CD4-positive, alpha-beta T cell treated with Interleukin-6 for 4 hours (primary cell): ENCODE measurements at regions not wholly inside any gene's neighbourhood (a gene's known extent, or its start where the extent isn't known, plus 50 kb on each side); places are given as distances from the start of the nearest gene placed in this dataset.

Experiments used
- DNase-seq: peaks from one replicate; pipeline ENCODE4 v3.0.0-alpha.2; 2020; ENCODE audit warnings: mixed read lengths

DNA sequence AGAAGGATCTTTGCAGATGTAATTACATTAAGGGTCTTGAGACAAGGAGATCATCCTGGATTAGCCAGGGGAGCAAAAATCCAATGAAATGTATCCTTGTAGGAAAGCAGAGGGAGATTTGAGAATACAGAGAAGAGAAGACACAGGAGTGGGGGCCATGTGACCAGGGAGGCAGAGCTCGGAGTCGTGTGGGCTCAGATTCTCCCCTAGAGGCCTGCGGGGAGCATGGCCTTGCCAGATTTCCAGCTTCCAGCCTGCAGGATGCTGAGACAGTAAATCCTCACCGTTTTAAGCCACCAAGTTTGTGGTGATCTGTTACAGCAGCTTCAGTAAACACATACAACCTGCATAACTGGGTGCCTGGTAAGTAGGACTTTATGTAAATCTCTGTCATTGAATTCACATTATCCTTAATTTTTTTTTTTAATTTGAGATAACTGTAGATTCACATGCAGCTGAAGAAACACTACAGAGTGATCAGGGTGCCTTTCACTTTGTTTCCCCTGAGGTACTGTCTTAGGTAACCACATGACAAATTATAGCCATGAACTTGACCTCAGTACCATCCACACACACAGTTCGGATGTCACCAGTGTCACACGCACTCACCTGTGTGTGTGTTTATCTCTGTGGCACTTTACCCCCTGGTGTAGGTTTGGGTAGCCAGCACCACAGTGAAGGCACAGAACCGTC lies 138.4 kb upstream of the HDAC4 start:
- DNase-seq = no peak

- DNase-seq = no peak
Measured at GRCh38 chr2:239538357-239539052, 137.7 kb upstream of the HDAC4 start.

GRCh38 chr2:239537633-239538356 lies 137.0 kb upstream of the HDAC4 start:
- no peak for DNase-seq

GRCh38 chr2:239536186-239536585 lies 135.4 kb upstream of the HDAC4 start:
- DNase-seq = no peak

DNA sequence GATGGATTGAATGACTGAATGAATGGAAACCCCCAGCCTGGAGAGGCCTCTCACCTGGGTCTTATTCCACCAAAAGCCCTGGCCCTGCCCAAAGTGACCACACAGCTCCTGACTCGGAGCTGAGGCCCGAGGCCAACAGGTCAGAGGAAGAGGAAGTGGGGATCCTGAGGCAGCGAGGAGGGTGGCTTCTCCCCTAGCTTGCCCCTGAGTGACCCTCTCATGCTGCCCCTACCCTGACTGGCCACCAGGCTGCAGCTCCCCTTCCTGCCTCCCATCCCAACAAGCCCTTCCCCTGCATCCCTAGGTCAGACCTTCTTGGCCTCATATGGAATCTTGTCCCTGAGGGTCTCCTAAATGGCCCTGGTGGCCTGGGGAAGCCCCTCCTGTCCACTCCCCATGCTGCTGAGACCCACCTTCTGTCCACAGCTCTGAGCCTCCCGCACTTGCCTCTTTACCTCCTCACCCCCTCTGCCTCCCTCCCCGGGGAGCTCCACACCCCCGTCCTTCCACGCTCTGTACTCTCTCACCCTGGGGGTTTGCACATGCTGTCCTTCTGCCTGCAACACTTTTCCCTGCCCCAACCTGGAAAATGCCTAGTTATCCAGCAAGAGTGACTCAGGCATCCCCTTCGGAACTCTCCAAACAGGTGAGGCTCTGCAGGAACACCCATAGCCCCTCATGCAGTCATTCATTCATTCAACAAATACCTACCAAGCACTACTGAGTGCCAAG lies 134.8 kb upstream of the HDAC4 start:
- DNase-seq = no peak

DNA sequence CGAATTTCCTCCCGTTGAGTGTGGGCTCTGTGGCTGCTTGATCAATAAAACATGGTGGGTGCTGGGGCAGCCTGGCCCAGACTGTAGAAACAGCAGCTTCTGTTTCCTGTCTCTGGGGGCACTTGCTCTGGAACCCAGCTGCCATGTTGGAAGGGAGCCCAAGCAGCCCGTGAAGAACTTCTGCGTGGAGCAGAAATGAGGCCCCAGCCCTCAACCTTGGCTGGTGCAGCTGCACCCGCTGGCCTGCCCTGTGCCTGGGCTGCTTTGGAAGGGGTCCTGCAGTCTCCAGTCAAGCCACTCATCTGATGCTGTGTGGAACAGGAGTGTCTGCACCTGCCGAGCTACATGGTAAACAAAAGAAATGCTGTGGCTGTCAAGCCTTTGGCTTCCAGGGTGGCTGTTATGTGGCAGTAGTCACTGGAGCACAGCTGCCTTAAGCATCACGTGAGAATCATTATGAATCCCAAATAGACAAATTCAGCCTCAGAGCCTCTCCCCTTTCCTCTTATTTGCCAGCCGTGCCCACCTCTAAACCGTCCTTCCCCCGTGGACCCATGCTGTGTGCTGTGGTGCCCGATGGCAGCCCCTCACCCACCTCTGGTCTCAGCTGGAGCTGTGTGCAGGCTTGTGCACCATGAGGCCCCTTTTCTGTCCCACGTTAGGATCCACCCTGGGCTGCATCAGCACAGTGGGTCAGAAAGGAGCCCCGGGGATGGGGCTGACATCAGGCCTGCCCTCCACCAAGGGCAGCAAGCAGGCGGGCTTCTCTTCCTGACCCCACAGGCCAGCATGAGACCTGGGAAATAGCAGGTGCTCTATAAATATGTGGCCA lies 134.0 kb upstream of the HDAC4 start:
- DNase-seq = no peak

GRCh38 chr2:239533569-239534316 lies 132.9 kb upstream of the HDAC4 start:
- no peak for DNase-seq

- no peak for DNase-seq
Measured at GRCh38 chr2:239532859-239533258, 132.0 kb upstream of the HDAC4 start.

DNA sequence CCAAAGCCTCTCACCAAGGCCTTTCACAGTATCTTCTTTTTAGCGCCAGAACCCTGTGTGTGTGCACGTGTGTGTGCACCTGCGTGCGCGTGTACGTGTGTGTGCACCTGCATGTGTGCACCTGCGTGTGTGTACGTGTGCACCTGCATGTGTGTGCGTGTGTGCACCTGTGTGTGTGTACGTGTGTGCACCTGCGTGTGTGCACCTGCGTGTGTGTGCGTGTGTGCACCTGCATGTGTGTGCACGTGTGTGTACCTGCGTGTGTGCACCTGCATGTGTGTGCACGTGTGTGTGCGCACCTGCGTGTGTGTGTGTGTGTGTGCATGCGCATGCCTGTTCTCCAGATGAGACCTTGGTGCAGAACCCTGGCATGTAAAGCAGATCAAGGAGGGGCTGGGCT lies 131.4 kb upstream of the HDAC4 start:
- DNase-seq = no peak

DNA sequence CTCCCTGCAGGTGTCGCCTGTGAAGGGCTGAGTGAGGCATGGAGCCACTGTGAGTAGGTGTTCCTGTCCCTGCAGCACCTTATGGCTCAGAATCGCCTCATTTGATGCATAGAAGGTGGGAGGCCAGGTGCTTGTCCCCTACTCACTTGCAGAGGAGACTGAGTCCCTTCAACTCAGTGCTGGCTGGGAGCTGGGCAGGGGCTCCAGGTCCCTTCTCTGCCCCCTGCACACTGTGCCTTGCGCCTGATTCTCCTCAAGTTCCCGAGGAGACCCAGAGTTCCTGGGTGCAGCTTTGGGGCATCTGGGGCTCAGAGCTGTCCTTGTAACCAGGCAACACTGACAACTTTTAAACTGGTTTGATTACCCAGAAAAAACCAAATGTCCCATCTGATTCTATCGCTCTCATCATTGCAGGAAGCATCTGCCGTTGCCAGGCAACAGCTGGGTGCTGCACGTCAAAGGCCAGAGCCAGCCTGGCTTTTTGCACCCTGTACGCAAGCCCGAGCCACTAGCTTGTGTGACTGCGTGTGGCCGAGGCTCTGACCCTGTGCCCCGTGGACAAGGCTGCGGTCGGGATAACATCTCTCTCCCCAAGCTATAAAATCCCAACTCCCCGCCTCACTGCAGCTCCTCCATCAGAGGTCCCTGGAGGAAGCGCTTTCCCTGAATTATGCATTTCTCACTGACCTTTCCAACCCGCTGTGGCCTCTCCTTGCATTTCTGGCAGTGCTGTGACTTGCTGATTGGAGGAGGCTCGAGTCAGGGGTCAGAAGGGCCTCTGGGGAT lies 130.8 kb upstream of the HDAC4 start:
- no peak for DNase-seq

GRCh38 chr2:239530749-239531316 lies 130.0 kb upstream of the HDAC4 start:
- DNase-seq = no peak

- no peak for DNase-seq
Measured at GRCh38 chr2:239529313-239530015, 128.6 kb upstream of the HDAC4 start.

DNA sequence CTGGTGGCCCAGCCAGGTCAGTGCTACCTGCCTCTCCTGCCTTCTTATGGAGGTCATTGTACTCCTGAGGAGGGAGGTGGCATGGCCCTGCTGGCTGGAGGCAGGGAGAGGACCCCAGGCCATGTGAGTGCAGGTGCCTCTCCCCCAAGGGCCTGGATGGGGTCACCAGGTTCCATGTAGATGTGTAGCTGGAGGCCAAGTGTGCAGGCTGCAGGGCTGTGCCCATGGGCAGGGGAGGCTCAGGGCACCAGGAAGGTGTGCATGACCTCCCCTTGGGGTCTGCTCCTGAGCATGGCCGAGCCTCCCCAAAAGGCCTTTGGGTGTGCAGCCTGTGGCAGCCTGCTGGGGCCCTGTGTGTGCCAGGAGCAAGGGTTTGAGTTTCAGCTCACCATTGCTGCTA lies 128.1 kb upstream of the HDAC4 start:
- no peak for DNase-seq

GRCh38 chr2:239528146-239528545 lies 127.3 kb upstream of the HDAC4 start:
- DNase-seq = no peak

DNA sequence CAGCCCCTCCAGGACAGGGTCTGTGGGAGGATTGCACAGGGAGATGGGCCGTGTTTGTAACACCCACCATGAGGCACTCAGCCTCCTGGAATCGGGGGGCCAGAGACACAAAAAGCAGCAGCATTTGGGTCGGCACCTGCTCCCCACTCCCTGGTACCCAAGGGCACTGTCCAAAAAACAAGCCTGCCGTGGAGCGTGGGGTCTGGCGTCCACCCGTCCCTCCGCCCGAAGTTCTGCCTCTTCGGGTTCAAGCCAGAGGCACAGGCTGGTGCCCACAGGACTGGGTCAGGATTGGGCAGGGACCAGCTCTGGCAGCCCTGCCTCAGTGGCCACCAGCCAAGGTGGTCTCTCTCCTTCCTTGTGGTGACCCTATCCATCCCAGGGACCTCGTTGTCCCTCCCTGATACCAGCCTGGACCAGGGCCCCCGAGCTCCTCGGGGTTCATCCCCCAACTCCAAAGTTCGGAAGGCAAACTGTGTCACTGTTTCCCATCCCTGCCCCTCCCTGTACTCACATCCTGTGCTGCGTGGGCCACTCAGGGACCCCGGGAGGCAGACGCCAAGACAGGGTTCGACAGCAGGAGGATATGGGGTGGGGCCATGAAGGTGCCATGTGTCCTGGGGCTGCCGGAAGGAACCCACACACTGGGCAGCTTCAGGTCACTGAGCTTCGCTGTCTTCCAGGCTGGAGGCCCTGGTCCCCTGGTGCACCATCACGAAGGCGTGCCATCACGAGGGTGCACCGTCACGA lies 126.0 kb upstream of the HDAC4 start:
- no peak for DNase-seq

- DNase-seq = no peak
Measured at GRCh38 chr2:239526038-239526437, 125.2 kb upstream of the HDAC4 start.

DNA sequence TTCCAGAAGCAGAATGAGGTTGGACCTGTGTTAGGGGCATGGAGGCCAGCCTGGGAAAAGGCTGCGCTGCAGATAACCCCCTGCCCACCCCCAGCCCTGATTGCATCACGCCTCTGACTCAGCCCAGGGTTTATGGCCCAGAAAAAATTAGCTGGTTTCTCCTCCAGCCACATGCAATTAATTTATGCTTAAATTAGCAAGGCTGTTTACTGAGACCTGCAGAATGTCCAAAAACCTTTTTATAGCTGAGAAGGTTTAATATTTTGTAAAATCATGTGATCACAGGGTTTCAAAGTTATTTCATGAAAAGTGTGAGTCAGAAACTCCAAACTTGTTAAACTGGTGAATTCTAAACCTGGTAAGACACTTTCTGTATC lies 123.1 kb upstream of the HDAC4 start:
- DNase-seq = no peak

- no peak for DNase-seq
Measured at GRCh38 chr2:239523147-239523953, 122.5 kb upstream of the HDAC4 start.
